ENCODE measurements at regions not wholly inside any gene's neighbourhood (a gene's known extent, or its start where the extent isn't known, plus 50 kb on each side); places are given as distances from the start of the nearest gene placed in this dataset.

GRCh38 chr15:95690631-95691340 is 639.7 kb upstream of the NR2F2 start:
- H3K36me3 ChIP-seq (ENCODE audit: insufficient read depth, low read length) = no peaks in the 10 kb centered on the region
- H3K4me3 ChIP-seq (ENCODE audit: low read depth, low read length, poor library complexity, severe bottlenecking) = no peak overlapping the region
- no peak overlapping the region for H3K4me2 ChIP-seq (ENCODE audit: low read length)
- H3K27ac ChIP-seq (ENCODE audit: low read depth, low read length, poor library complexity, severe bottlenecking) = no peak overlapping the region
- H3K9me2 ChIP-seq (ENCODE audit: low read depth, low read length) = no peaks in the 10 kb centered on the region
- H3F3A ChIP-seq (ENCODE audit: insufficient read depth, low read length) = no peaks in the 10 kb centered on the region
- no peaks in the 10 kb centered on the region for H3K9me3 ChIP-seq (ENCODE audit: low read length)
- H2AFZ ChIP-seq (ENCODE audit: low read length) = no peak overlapping the region
- H3K9ac ChIP-seq (ENCODE audit: low read length) = no peak overlapping the region
- H4K20me1 ChIP-seq (ENCODE audit: insufficient read depth, low read length) = no peaks in the 10 kb centered on the region
- no peak for TF ChIP-seq CTCF (IDR thresholded peaks at IDR 0.05; ENCODE audit: low read length)
- TF ChIP-seq EZH2 (IDR thresholded peaks at IDR 0.05; ENCODE audit: borderline replicate concordance, low read length) = no peak
- no peaks in the 10 kb centered on the region for H3K79me2 ChIP-seq (ENCODE audit: insufficient read depth, low read length)
- H3K4me1 ChIP-seq (ENCODE audit: insufficient read depth, low read length, severe bottlenecking) = no peaks in the 10 kb centered on the region
- no peaks in the 10 kb centered on the region for H3K27me3 ChIP-seq (ENCODE audit: insufficient read depth, low read length)

- no peak for TF ChIP-seq EZH2 (IDR thresholded peaks at IDR 0.05; ENCODE audit: borderline replicate concordance, low read length)
- TF ChIP-seq CTCF (IDR thresholded peaks at IDR 0.05; ENCODE audit: low read length) = no peak
- Histone ChIP-seq H2AFZ (ENCODE audit: low read length) (no peak overlapping the region), H3K36me3 (ENCODE audit: insufficient read depth, low read length) (no peaks in the 10 kb centered on the region), H3K27me3 (ENCODE audit: insufficient read depth, low read length) (no peaks in the 10 kb centered on the region), H3K9ac (ENCODE audit: low read length) (no peak overlapping the region), H3K4me2 (ENCODE audit: low read length) (no peak overlapping the region), H4K20me1 (ENCODE audit: insufficient read depth, low read length) (no peaks in the 10 kb centered on the region), H3K4me1 (ENCODE audit: insufficient read depth, low read length, severe bottlenecking) (no peaks in the 10 kb centered on the region), H3F3A (ENCODE audit: insufficient read depth, low read length) (no peaks in the 10 kb centered on the region), H3K27ac (ENCODE audit: low read depth, low read length, poor library complexity, severe bottlenecking) (no peak overlapping the region), H3K9me2 (ENCODE audit: low read depth, low read length) (no peaks in the 10 kb centered on the region), H3K79me2 (ENCODE audit: insufficient read depth, low read length) (no peaks in the 10 kb centered on the region), H3K4me3 (ENCODE audit: low read depth, low read length, poor library complexity, severe bottlenecking) (no peak overlapping the region), H3K9me3 (ENCODE audit: low read length) (no peaks in the 10 kb centered on the region)
These were observed 636.6 kb upstream of the NR2F2 start for GRCh38 chr15:95693917-95694316.

GRCh38 chr15:95698230-95698629 is 632.3 kb upstream of the NR2F2 start:
- H3K9me2 ChIP-seq (ENCODE audit: low read depth, low read length) = no peaks in the 10 kb centered on the region
- H3K27me3 ChIP-seq (ENCODE audit: insufficient read depth, low read length) = no peaks in the 10 kb centered on the region
- H3F3A ChIP-seq (ENCODE audit: insufficient read depth, low read length) = no peaks in the 10 kb centered on the region
- no peaks in the 10 kb centered on the region for H3K4me1 ChIP-seq (ENCODE audit: insufficient read depth, low read length, severe bottlenecking)
- no peak overlapping the region for H2AFZ ChIP-seq (ENCODE audit: low read length)
- no peak overlapping the region for H3K9ac ChIP-seq (ENCODE audit: low read length)
- no peak overlapping the region for H3K27ac ChIP-seq (ENCODE audit: low read depth, low read length, poor library complexity, severe bottlenecking)
- no peaks in the 10 kb centered on the region for H3K9me3 ChIP-seq (ENCODE audit: low read length)
- H3K36me3 ChIP-seq (ENCODE audit: insufficient read depth, low read length) = no peaks in the 10 kb centered on the region
- H4K20me1 ChIP-seq (ENCODE audit: insufficient read depth, low read length) = no peaks in the 10 kb centered on the region
- no peak overlapping the region for H3K4me2 ChIP-seq (ENCODE audit: low read length)
- no peak overlapping the region for H3K4me3 ChIP-seq (ENCODE audit: low read depth, low read length, poor library complexity, severe bottlenecking)
- TF ChIP-seq EZH2 (IDR thresholded peaks at IDR 0.05; ENCODE audit: borderline replicate concordance, low read length) (no peak), CTCF (IDR thresholded peaks at IDR 0.05; ENCODE audit: low read length) (no peak)
- no peaks in the 10 kb centered on the region for H3K79me2 ChIP-seq (ENCODE audit: insufficient read depth, low read length)
